Panc1 (cell line): ENCODE measurements at regions not wholly inside any gene's neighbourhood (a gene's known extent, or its start where the extent isn't known, plus 50 kb on each side); places are given as distances from the start of the nearest gene placed in this dataset.

Source experiments
- ATAC-seq: fragments of 200-7000 bp; cut with Tn5 transposase; 2 replicates; pipeline ENCODE4 v1.9.1; 2020; ENCODE audit warnings: mild to moderate bottlenecking, moderate library complexity
- BruUV-seq: library from RNA; stranded (reverse); fragments of 400-500 nt; replicated peaks from 2 replicates; lab custom pipeline; 2021; lab: Mats Ljungman, UMichigan
- CTCF ChIA-PET: fragments of 300-600 bp; sonication (Branson Sonifier 250); formaldehyde crosslinking; loops from one replicate; lab custom pipeline; 2022; ENCODE audit warnings: antibody characterized with exemption; lab: Charles Lee
- POLR2A ChIA-PET: fragments of 300-600 bp; sonication (Branson Sonifier 250); formaldehyde crosslinking; loops from one replicate; lab custom pipeline; 2022; ENCODE audit warnings: antibody characterized with exemption; lab: Charles Lee
- DNase-seq: peaks from one replicate; pipeline ENCODE4 v3.0.0-alpha.2; 2010; ENCODE audit warnings: low read depth, low spot score
- H3K27ac ChIP-seq: 2 replicates; pipeline ENCODE4 v1.5.1; 2011; ENCODE audit warnings: mild to moderate bottlenecking, low read length, inconsistent platforms
- H3K27me3 ChIP-seq: fragments of 200-500 bp; sonication (Bioruptor generic); 2 replicates; pipeline ENCODE4 v1.6.0; 2014; ENCODE audit warnings: low read length, inconsistent platforms; ENCODE audit not compliant: control insufficient read depth, insufficient read depth
- H3K36me3 ChIP-seq: fragments of 200-500 bp; sonication (Bioruptor generic); 2 replicates; pipeline ENCODE4 v1.5.1; 2014; ENCODE audit warnings: inconsistent platforms, mild to moderate bottlenecking, low read length, moderate library complexity; ENCODE audit not compliant: control insufficient read depth, insufficient read depth
- H3K4me1 ChIP-seq: 2 replicates; pipeline ENCODE4 v1.5.1; 2011; ENCODE audit warnings: inconsistent platforms, mild to moderate bottlenecking, low read length, moderate library complexity; ENCODE audit not compliant: control insufficient read depth, insufficient read depth
- H3K4me3 ChIP-seq, 2 experiments: 2 replicates each; pipeline ENCODE4 v1.5.1; 2011 to 2012; ENCODE audit warnings: low read depth in 2 of 2, low read length in 2 of 2, mild to moderate bottlenecking in 2 of 2, inconsistent platforms in 1 of 2, moderate library complexity in 1 of 2
- H3K9me3 ChIP-seq: fragments of 200-500 bp; sonication (Bioruptor generic); 2 replicates; pipeline ENCODE4 v1.5.1; 2014; ENCODE audit warnings: low read depth, mild to moderate bottlenecking, inconsistent platforms, low read length, moderate library complexity; ENCODE audit not compliant: control insufficient read depth, insufficient read depth
- POLR2AphosphoS5 ChIP-seq: IDR thresholded peaks from 2 replicates; pipeline ENCODE4 v1.6.1; 2012; ENCODE audit warnings: mild to moderate bottlenecking, low read depth, low read length, moderate library complexity
- REST ChIP-seq, 2 experiments: IDR thresholded peaks; 2 replicates each; pipeline ENCODE4 v1.6.1; 2011 to 2012; ENCODE audit warnings: low read depth in 2 of 2, control low read depth in 1 of 2, low read length in 1 of 2, mild to moderate bottlenecking in 1 of 2, moderate library complexity in 1 of 2; ENCODE audit not compliant: insufficient read depth in 1 of 2
- SIN3A ChIP-seq: IDR thresholded peaks from 2 replicates; pipeline ENCODE4 v1.6.1; 2012; ENCODE audit warnings: low read depth, mild to moderate bottlenecking, low read length, moderate library complexity, borderline replicate concordance; ENCODE audit not compliant: insufficient read depth
- TCF7L2 ChIP-seq: IDR thresholded peaks from 2 replicates; pipeline ENCODE4 v1.6.1; 2011; ENCODE audit warnings: mild to moderate bottlenecking, low read depth, low read length, inconsistent platforms
- in situ Hi-C: cut with HindIII; loops from 2 replicates; pipeline ENCODE4 v1.10.0; 2016; ENCODE audit warnings: low sequenced_read_pairs, low pct_unique_long_range_greater_than_20kb
- intact Hi-C: fragments of 100-400 bp; cut with micrococcal nuclease; formaldehyde crosslinking; loops from one replicate; pipeline ENCODE4 v1.10.0; 2022; ENCODE audit not compliant: unreplicated experiment
- TF ChIP-seq, protein P1 (sequence below): fragments of 450-650 bp; IDR thresholded peaks from 2 replicates; pipeline ENCODE4 v1.5.1; 2017; ENCODE audit warnings: mild to moderate bottlenecking

- Histone ChIP-seq H3K4me3 (no peak overlapping the region), H3K27me3 (no peaks in the 10 kb centered on the region; the same call in 1 of the 2 replicates), H3K4me1 (no peaks in the 10 kb centered on the region), H3K36me3 (no peaks in the 10 kb centered on the region), H3K9me3 (no peaks in the 10 kb centered on the region), H3K27ac (no peak overlapping the region)
- TF ChIP-seq, protein P1, sequence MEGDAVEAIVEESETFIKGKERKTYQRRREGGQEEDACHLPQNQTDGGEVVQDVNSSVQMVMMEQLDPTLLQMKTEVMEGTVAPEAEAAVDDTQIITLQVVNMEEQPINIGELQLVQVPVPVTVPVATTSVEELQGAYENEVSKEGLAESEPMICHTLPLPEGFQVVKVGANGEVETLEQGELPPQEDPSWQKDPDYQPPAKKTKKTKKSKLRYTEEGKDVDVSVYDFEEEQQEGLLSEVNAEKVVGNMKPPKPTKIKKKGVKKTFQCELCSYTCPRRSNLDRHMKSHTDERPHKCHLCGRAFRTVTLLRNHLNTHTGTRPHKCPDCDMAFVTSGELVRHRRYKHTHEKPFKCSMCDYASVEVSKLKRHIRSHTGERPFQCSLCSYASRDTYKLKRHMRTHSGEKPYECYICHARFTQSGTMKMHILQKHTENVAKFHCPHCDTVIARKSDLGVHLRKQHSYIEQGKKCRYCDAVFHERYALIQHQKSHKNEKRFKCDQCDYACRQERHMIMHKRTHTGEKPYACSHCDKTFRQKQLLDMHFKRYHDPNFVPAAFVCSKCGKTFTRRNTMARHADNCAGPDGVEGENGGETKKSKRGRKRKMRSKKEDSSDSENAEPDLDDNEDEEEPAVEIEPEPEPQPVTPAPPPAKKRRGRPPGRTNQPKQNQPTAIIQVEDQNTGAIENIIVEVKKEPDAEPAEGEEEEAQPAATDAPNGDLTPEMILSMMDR, result no peak
- TF ChIP-seq REST (IDR thresholded peaks at IDR 0.05; ENCODE audit: insufficient read depth in 1 of 2, low read depth in 2 of 2, low read length in 1 of 2) (no peak), POLR2AphosphoS5 (no peak), SIN3A (no peak), TCF7L2 (no peak)
- ChIA-PET POLR2A (no interaction called here), CTCF (interaction anchor here (0.6 kb wide), 1 partner anchor 1042 kb away, joined by 3 read pairs; no protein-coding TSS in a partner anchor)
- BruUV-seq, result no TSS peak
- in situ Hi-C loops (no loop called here), intact Hi-C loops (no loop called here)
- no peak for DNase-seq
- ATAC-seq, result no peak
Observed at GRCh38 chr13:111625526-111626315, 305.3 kb downstream of the TEX29 start.

DNA sequence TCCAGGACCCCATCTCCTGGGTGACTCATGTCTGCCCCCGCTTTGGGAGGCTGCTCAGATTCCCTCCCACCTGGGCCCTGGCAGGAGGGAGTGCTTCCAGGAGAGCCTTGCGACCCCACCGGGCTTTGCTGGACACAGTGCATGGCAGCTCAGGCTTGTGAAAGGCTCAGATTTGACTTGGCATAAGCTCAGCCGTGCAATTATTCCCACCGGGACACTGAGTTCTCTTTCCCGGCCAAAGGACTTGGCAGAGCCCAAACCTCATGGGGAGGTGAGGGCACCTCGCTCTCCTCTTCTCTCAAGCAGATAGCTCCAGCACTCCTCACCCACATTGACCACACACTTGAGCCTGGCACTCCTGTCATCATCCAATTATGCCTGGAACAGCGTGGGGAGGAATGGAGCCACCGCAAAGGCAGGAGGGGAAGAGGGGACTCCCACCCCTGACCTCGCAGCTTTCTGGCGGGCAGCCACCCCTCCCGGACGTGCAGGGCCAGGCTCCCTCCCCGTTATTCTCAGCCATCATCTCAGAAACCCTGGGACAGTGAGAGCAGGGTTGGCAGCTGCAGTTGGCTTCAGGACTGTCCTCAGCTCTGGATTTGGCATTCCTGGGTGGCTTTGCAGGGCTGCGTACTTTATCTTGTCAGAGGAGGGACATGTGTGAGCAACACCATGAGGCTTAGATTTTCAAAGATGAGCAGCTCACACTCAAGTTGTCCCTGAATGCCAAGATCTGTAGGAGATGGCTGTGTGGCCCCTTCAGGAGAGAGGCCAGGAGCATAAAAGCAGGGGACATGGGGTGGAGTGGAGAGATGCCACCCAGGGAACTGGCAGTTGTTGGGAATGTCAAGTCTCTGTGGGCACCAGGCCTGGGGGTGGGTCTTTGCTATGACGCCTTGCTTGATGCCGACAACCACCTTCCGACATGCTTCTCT lies 306.2 kb downstream of the TEX29 start:
- Histone ChIP-seq H3K4me1 (no peaks in the 10 kb centered on the region), H3K27me3 (no peaks in the 10 kb centered on the region; the same call in 1 of the 2 replicates), H3K4me3 (no peak overlapping the region), H3K9me3 (no peaks in the 10 kb centered on the region), H3K27ac (no peak overlapping the region), H3K36me3 (no peaks in the 10 kb centered on the region)
- ChIA-PET CTCF (no interaction called here), POLR2A (no interaction called here)
- TF ChIP-seq POLR2AphosphoS5, result no peak
- TF ChIP-seq, protein P1, result no peak
- no peak for TF ChIP-seq TCF7L2
- no peak for TF ChIP-seq SIN3A
- TF ChIP-seq REST (IDR thresholded peaks at IDR 0.05; ENCODE audit: insufficient read depth in 1 of 2, low read depth in 2 of 2, low read length in 1 of 2), result no peak
- DNase-seq (no peak), ATAC-seq (no peak)
- in situ Hi-C loops (no loop called here), intact Hi-C loops (no loop called here)
- BruUV-seq, result no TSS peak
